CD8-positive, alpha-beta memory T cell (primary cell): ENCODE measurements at regions not wholly inside any gene's neighbourhood (a gene's known extent, or its start where the extent isn't known, plus 50 kb on each side); places are given as distances from the start of the nearest gene placed in this dataset.
"Not testable (repeated sequence)": the region's sequence is repeated elsewhere in the genome, so short reads cannot be mapped to it uniquely, and the experiment has no call there.

Experiments
- CTCF ChIA-PET: fragments of 350-600 bp; sonication (Branson Sonifier 250); formaldehyde crosslinking; loops from one replicate; lab custom pipeline; 2021; ENCODE audit warnings: antibody characterized with exemption; lab: Charles Lee
- POLR2A ChIA-PET: fragments of 350-600 bp; sonication (Branson Sonifier 250); formaldehyde crosslinking; loops from one replicate; lab custom pipeline; 2021; ENCODE audit warnings: antibody characterized with exemption; lab: Charles Lee
- DNase-seq, 5 donors: peaks; one replicate each; pipeline versions ENCODE4 v3.0.0 to v3.0.0-alpha.2; 2020 to 2022; ENCODE audit warnings: mixed read lengths in 1 of 5
- H3K27ac ChIP-seq: one replicate; pipeline ENCODE4 v1.7.0; 2013; ENCODE audit warnings: low read depth, mild to moderate bottlenecking, low read length, moderate library complexity
- H3K27me3 ChIP-seq: 2 replicates; pipeline ENCODE4 v1.7.0; 2013; ENCODE audit warnings: low read length, mild to moderate bottlenecking; ENCODE audit not compliant: insufficient read depth, poor library complexity, severe bottlenecking
- H3K36me3 ChIP-seq: 2 replicates; pipeline ENCODE4 v1.7.0; 2013; ENCODE audit warnings: mild to moderate bottlenecking, low read length, moderate library complexity; ENCODE audit not compliant: insufficient read depth
- H3K4me1 ChIP-seq: 2 replicates; pipeline ENCODE4 v1.7.0; 2013; ENCODE audit warnings: mild to moderate bottlenecking, low read length, moderate library complexity; ENCODE audit not compliant: insufficient read depth
- H3K4me3 ChIP-seq: 2 replicates; pipeline ENCODE4 v1.7.0; 2013; ENCODE audit warnings: mild to moderate bottlenecking, low read length
- H3K9me3 ChIP-seq: 2 replicates; pipeline ENCODE4 v1.7.0; 2013; ENCODE audit warnings: mild to moderate bottlenecking, low read length
- H3K27ac Mint-ChIP-seq, 8 donors: one replicate each; pipeline ENCODE4 v1.8.0; 2020 to 2021; ENCODE audit warnings: mixed read lengths in 8 of 8, mild to moderate bottlenecking in 6 of 8, inconsistent platforms in 3 of 8, moderate library complexity in 3 of 8
- H3K27me3 Mint-ChIP-seq, 2 donors: one replicate each; pipeline ENCODE4 v1.8.0; 2020 to 2021; ENCODE audit warnings: mixed read lengths in 2 of 2, mild to moderate bottlenecking in 1 of 2, moderate library complexity in 1 of 2
- H3K36me3 Mint-ChIP-seq, 3 donors: one replicate each; pipeline ENCODE4 v1.8.0; 2020 to 2021; ENCODE audit warnings: mixed read lengths in 3 of 3, inconsistent platforms in 1 of 3, mild to moderate bottlenecking in 1 of 3
- H3K4me1 Mint-ChIP-seq, 3 donors: one replicate each; pipeline ENCODE4 v1.8.0; 2020 to 2021; ENCODE audit warnings: mixed read lengths in 3 of 3, inconsistent platforms in 1 of 3, mild to moderate bottlenecking in 1 of 3
- H3K4me3 Mint-ChIP-seq, 7 donors: one replicate each; pipeline ENCODE4 v1.8.0; 2020 to 2021; ENCODE audit warnings: mixed read lengths in 7 of 7, mild to moderate bottlenecking in 6 of 7, moderate library complexity in 4 of 7, inconsistent platforms in 2 of 7
- H3K9me3 Mint-ChIP-seq, 5 donors: one replicate each; pipeline ENCODE4 v1.8.0; 2020 to 2022; ENCODE audit warnings: mixed read lengths in 5 of 5, mild to moderate bottlenecking in 3 of 5, moderate library complexity in 2 of 5, inconsistent platforms in 1 of 5

- no peak overlapping the region for H3K27ac ChIP-seq
- H3K4me3 ChIP-seq = no peak overlapping the region
- Mint-ChIP-seq H3K36me3 (no peaks in the 10 kb centered on the region), H3K4me3 (no peak overlapping the region), H3K27ac (no peak overlapping the region), H3K27me3 (no peaks in the 10 kb centered on the region), H3K4me1 (no peaks in the 10 kb centered on the region), H3K9me3 (peaks cover 6 to 21% (median 15%) of the 10 kb centered on the region in 5 donors)
- no peaks in the 10 kb centered on the region for H3K36me3 ChIP-seq
- H3K9me3 ChIP-seq = no peaks in the 10 kb centered on the region
- no peak for DNase-seq
- H3K4me1 ChIP-seq = no peaks in the 10 kb centered on the region
- H3K27me3 ChIP-seq = no peaks in the 10 kb centered on the region
- POLR2A ChIA-PET = no interaction called here
- CTCF ChIA-PET = no interaction called here
Measured at GRCh38 chr2:123771928-123772632, 253.0 kb upstream of the CNTNAP5 start.

- CTCF ChIA-PET = no interaction called here
- Histone ChIP-seq H3K27ac (no peak overlapping the region), H3K9me3 (no peaks in the 10 kb centered on the region), H3K4me1 (no peaks in the 10 kb centered on the region), H3K36me3 (no peaks in the 10 kb centered on the region), H3K27me3 (no peaks in the 10 kb centered on the region), H3K4me3 (no peak overlapping the region)
- Mint-ChIP-seq H3K27ac (no peak overlapping the region), H3K9me3 (peaks cover 2 to 17% (median 17%) of the 10 kb centered on the region in 5 donors), H3K27me3 (no peaks in the 10 kb centered on the region), H3K4me1 (no peaks in the 10 kb centered on the region), H3K36me3 (no peaks in the 10 kb centered on the region), H3K4me3 (no peak overlapping the region)
- POLR2A ChIA-PET = no interaction called here
- no peak for DNase-seq
Measured at GRCh38 chr2:123777116-123777515, 248.0 kb upstream of the CNTNAP5 start.

- no peak for DNase-seq
- CTCF ChIA-PET = no interaction called here
- Mint-ChIP-seq H3K27ac (no peak overlapping the region), H3K36me3 (no peaks in the 10 kb centered on the region), H3K4me3 (no peak overlapping the region), H3K27me3 (no peaks in the 10 kb centered on the region), H3K9me3 (peaks cover 12 to 29% (median 18%) of the 10 kb centered on the region in 5 donors), H3K4me1 (no peaks in the 10 kb centered on the region)
- Histone ChIP-seq H3K27me3 (no peaks in the 10 kb centered on the region), H3K4me1 (no peaks in the 10 kb centered on the region), H3K36me3 (no peaks in the 10 kb centered on the region), H3K27ac (no peak overlapping the region), H3K9me3 (no peaks in the 10 kb centered on the region), H3K4me3 (no peak overlapping the region)
- POLR2A ChIA-PET = no interaction called here
Measured at GRCh38 chr2:123783164-123783563, 241.9 kb upstream of the CNTNAP5 start.

- ChIA-PET CTCF (no interaction called here), POLR2A (no interaction called here)
- Mint-ChIP-seq H3K27me3 (no peaks in the 10 kb centered on the region), H3K9me3 (peaks cover 11 to 38% (median 14%) of the 10 kb centered on the region in 5 donors), H3K4me3 (no peak overlapping the region), H3K36me3 (no peaks in the 10 kb centered on the region), H3K27ac (no peak overlapping the region), H3K4me1 (no peaks in the 10 kb centered on the region)
- H3K27ac ChIP-seq = no peak overlapping the region
- no peaks in the 10 kb centered on the region for H3K36me3 ChIP-seq
- no peak overlapping the region for H3K4me3 ChIP-seq
- H3K9me3 ChIP-seq = no peaks in the 10 kb centered on the region
- H3K27me3 ChIP-seq = no peaks in the 10 kb centered on the region
- H3K4me1 ChIP-seq = no peaks in the 10 kb centered on the region
- no peak for DNase-seq
Measured at GRCh38 chr2:123785332-123785731, 239.8 kb upstream of the CNTNAP5 start.

GRCh38 chr2:123791207-123791606, 233.9 kb upstream of the CNTNAP5 start:
- ChIA-PET POLR2A (no interaction called here), CTCF (no interaction called here)
- H3K36me3 Mint-ChIP-seq = no peaks in the 10 kb centered on the region
- H3K27me3 ChIP-seq = no peaks in the 10 kb centered on the region
- no peak overlapping the region for H3K27ac ChIP-seq
- DNase-seq = no peak
- H3K4me1 ChIP-seq = no peaks in the 10 kb centered on the region
- no peaks in the 10 kb centered on the region for H3K27me3 Mint-ChIP-seq
- no peak overlapping the region for H3K4me3 Mint-ChIP-seq
- H3K4me1 Mint-ChIP-seq = no peaks in the 10 kb centered on the region
- H3K36me3 ChIP-seq = no peaks in the 10 kb centered on the region
- H3K9me3 Mint-ChIP-seq = peaks cover 9 to 43% (median 15%) of the 10 kb centered on the region in 5 donors
- no peak overlapping the region for H3K4me3 ChIP-seq
- no peaks in the 10 kb centered on the region for H3K9me3 ChIP-seq
- H3K27ac Mint-ChIP-seq = no peak overlapping the region

- no peaks in the 10 kb centered on the region for H3K4me1 Mint-ChIP-seq
- no peak overlapping the region for H3K27ac Mint-ChIP-seq
- ChIA-PET CTCF (no interaction called here), POLR2A (no interaction called here)
- H3K27me3 Mint-ChIP-seq = no peaks in the 10 kb centered on the region
- Histone ChIP-seq H3K27me3 (no peaks in the 10 kb centered on the region), H3K36me3 (no peaks in the 10 kb centered on the region), H3K4me1 (no peaks in the 10 kb centered on the region), H3K9me3 (no peaks in the 10 kb centered on the region), H3K4me3 (no peak overlapping the region), H3K27ac (no peak overlapping the region)
- H3K36me3 Mint-ChIP-seq = no peaks in the 10 kb centered on the region
- no peak for DNase-seq
- H3K4me3 Mint-ChIP-seq = no peak overlapping the region
- H3K9me3 Mint-ChIP-seq = peaks cover 5 to 42% (median 11%) of the 10 kb centered on the region in 5 donors
Measured at GRCh38 chr2:123791684-123792083, 233.4 kb upstream of the CNTNAP5 start.

- CTCF ChIA-PET, POLR2A ChIA-PET, H3K4me1 ChIP-seq, H3K4me3 ChIP-seq, H3K9me3 ChIP-seq, H3K4me1 Mint-ChIP-seq, H3K4me3 Mint-ChIP-seq, H3K27me3 Mint-ChIP-seq, H3K36me3 Mint-ChIP-seq, DNase-seq, H3K36me3 ChIP-seq, H3K27me3 ChIP-seq, H3K27ac ChIP-seq, H3K27ac Mint-ChIP-seq: not testable (repeated sequence)
- peaks cover 20 to 41% (median 24%) of the 10 kb centered on the region in 5 donors for H3K9me3 Mint-ChIP-seq
Measured at GRCh38 chr2:123804126-123804525, 221.0 kb upstream of the CNTNAP5 start.

GRCh38 chr2:123805746-123806145, 219.3 kb upstream of the CNTNAP5 start:
- CTCF ChIA-PET, H3K9me3 ChIP-seq, H3K4me1 ChIP-seq, H3K27ac ChIP-seq, H3K36me3 ChIP-seq, H3K36me3 Mint-ChIP-seq, H3K4me3 ChIP-seq, H3K27me3 ChIP-seq, H3K27me3 Mint-ChIP-seq, H3K4me1 Mint-ChIP-seq, POLR2A ChIA-PET, H3K27ac Mint-ChIP-seq, H3K4me3 Mint-ChIP-seq, DNase-seq: not testable (repeated sequence)
- H3K9me3 Mint-ChIP-seq = peaks cover 23 to 57% (median 26%) of the 10 kb centered on the region in 5 donors
